ENCODE measurements at regions not wholly inside any gene's neighbourhood (a gene's known extent, or its start where the extent isn't known, plus 50 kb on each side); places are given as distances from the start of the nearest gene placed in this dataset.

GRCh38 chr18:72208920-72209676 lies 335.0 kb downstream of the CBLN2 start (continued):
- no peak for TF ChIP-seq E2F5 (CRISPR knock-in tag; IDR thresholded peaks at IDR 0.05)

GRCh38 chr18:72207280-72207679 lies 336.9 kb downstream of the CBLN2 start:
- DNase-seq (ENCODE audit: low spot score) = no peak
- no peaks in the 10 kb centered on the region for H3K4me1 Mint-ChIP-seq
- peaks cover 2% of the 10 kb centered on the region; the same call in 1 of the 2 replicates for H3K27me3 Mint-ChIP-seq (ENCODE audit: low read depth)
- CTCF ChIA-PET = no interaction called here
- POLR2A ChIA-PET = interaction anchor here (0.6 to 0.8 kb wide), 2 partner anchors 16 to 112 kb away, joined by 3 to 4 read pairs; no protein-coding TSS in a partner anchor
- H3K9me3 Mint-ChIP-seq = peaks cover 28% of the 10 kb centered on the region
- no peak overlapping the region for H3K27ac Mint-ChIP-seq
- TF ChIP-seq CREM (CRISPR knock-in tag; IDR thresholded peaks at IDR 0.05) (no peak), CDX4 (CRISPR knock-in tag; IDR thresholded peaks at IDR 0.05; ENCODE audit: borderline replicate concordance) (no peak), ZNF138 (CRISPR knock-in tag; conservative IDR thresholded peaks at IDR 0.05) (no peak), ZNF281 (CRISPR knock-in tag; IDR thresholded peaks at IDR 0.05) (no peak), KAT7 (CRISPR knock-in tag; IDR thresholded peaks at IDR 0.05; ENCODE audit: borderline replicate concordance) (no peak)
- H3K4me3 Mint-ChIP-seq = no peak overlapping the region
- peaks cover 14% of the 10 kb centered on the region for H3K36me3 Mint-ChIP-seq
- no peak for ATAC-seq

- CTCF ChIA-PET = no interaction called here
- DNase-seq (ENCODE audit: low spot score) = no peak
- peaks cover 2% of the 10 kb centered on the region; the same call in 1 of the 2 replicates for H3K27me3 Mint-ChIP-seq (ENCODE audit: low read depth)
- POLR2A ChIA-PET = interaction anchor here (0.8 kb wide), 1 partner anchor 17 kb away, joined by 3 read pairs; no protein-coding TSS in a partner anchor
- H3K27ac Mint-ChIP-seq = no peak overlapping the region
- peaks cover 26% of the 10 kb centered on the region for H3K9me3 Mint-ChIP-seq
- no peak for ATAC-seq
- no peaks in the 10 kb centered on the region for H3K4me1 Mint-ChIP-seq
- H3K4me3 Mint-ChIP-seq = no peak overlapping the region
- peaks cover 14% of the 10 kb centered on the region for H3K36me3 Mint-ChIP-seq
- TF ChIP-seq FOXP4 (CRISPR knock-in tag; IDR thresholded peaks at IDR 0.05) (no peak), SOX15 (CRISPR knock-in tag; IDR thresholded peaks at IDR 0.05) (no peak), ZNF532 (CRISPR knock-in tag; IDR thresholded peaks at IDR 0.05; ENCODE audit: borderline replicate concordance) (no peak), ZNF425 (CRISPR knock-in tag; conservative IDR thresholded peaks at IDR 0.05) (no peak), ARID4B (CRISPR knock-in tag; IDR thresholded peaks at IDR 0.05; ENCODE audit: borderline replicate concordance) (no peak)
Observed at GRCh38 chr18:72206814-72207213, 337.3 kb downstream of the CBLN2 start.
